ENCODE measurements at regions not wholly inside any gene's neighbourhood (a gene's known extent, or its start where the extent isn't known, plus 50 kb on each side); places are given as distances from the start of the nearest gene placed in this dataset.

DNA sequence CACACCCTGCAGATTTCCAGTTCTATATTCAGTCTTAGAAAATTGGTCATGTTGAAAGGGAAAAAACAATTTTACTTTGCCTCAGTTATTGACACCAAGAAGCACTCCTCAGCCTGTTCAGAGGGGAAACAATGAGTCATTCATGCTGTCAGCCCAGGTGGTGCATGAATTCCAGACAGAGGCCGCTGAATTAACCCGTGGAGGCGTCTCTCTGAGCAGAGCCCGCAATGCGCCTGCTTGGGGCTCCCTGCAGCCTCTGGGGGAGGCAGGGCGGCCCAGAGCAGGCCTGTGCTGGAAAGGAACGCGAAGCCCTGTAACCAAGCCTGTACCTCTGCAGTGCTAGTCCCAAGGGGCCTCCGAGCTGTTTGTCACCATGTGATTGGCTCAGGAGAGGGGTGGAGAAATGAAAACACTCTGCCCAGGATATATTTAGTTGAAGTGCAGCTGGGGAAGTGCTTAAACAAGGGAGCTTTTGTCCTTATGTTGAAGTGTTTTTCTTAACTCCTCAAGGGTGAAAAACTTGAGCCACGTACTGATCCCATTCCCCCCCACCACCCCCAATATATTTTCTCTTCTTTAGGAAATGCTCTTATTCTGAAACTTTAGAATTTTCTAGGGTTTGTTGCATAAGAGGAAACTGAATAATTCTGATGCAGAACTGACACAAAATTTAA lies 68.3 kb upstream of the CHD2 start (continued):
- TF ChIP-seq, protein P1, sequence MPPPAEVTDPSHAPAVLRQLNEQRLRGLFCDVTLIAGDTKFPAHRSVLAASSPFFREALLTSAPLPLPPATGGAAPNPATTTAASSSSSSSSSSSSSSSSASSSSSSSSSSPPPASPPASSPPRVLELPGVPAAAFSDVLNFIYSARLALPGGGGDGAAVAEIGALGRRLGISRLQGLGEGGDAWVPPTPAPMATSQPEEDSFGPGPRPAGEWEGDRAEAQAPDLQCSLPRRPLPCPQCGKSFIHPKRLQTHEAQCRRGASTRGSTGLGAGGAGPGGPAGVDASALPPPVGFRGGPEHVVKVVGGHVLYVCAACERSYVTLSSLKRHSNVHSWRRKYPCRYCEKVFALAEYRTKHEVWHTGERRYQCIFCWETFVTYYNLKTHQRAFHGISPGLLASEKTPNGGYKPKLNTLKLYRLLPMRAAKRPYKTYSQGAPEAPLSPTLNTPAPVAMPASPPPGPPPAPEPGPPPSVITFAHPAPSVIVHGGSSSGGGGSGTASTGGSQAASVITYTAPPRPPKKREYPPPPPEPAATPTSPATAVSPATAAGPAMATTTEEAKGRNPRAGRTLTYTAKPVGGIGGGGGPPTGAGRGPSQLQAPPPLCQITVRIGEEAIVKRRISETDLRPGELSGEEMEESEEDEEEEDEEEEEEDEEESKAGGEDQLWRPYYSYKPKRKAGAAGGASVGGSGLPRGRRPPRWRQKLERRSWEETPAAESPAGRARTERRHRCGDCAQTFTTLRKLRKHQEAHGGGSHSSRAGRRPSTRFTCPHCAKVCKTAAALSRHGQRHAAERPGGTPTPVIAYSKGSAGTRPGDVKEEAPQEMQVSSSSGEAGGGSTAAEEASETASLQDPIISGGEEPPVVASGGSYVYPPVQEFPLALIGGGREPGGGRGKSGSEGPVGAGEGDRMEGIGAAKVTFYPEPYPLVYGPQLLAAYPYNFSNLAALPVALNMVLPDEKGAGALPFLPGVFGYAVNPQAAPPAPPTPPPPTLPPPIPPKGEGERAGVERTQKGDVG (CRISPR knock-in tag; IDR thresholded peaks at IDR 0.05; ENCODE audit: borderline replicate concordance), result peak; percentile 47; the same call in 1 of the 2 replicates
- TF ChIP-seq ETV5 (CRISPR knock-in tag; IDR thresholded peaks at IDR 0.05; ENCODE audit: borderline replicate concordance) (peak; percentile 38; the same call in 1 of the 2 replicates), SAFB2 (CRISPR knock-in tag; IDR thresholded peaks at IDR 0.05; ENCODE audit: borderline replicate concordance, low read depth) (no peak), STAG1 (CRISPR knock-in tag; IDR thresholded peaks at IDR 0.05) (peak; percentile 17), PPARG (CRISPR knock-in tag; conservative IDR thresholded peaks at IDR 0.05) (peak; percentile 30; the same call in 1 of the 2 replicates), ZNF598 (CRISPR knock-in tag; IDR thresholded peaks at IDR 0.05; ENCODE audit: borderline replicate concordance) (no peak), ZBTB42 (CRISPR knock-in tag; IDR thresholded peaks at IDR 0.05) (no peak), TAF15 (IDR thresholded peaks at IDR 0.05; ENCODE audit: low read depth, low read length, poor library complexity, severe bottlenecking) (no peak), FOXO1 (CRISPR knock-in tag; IDR thresholded peaks at IDR 0.05) (no peak; the same call in 1 of the 2 replicates), RXRB (CRISPR knock-in tag; IDR thresholded peaks at IDR 0.05; ENCODE audit: borderline replicate concordance) (peak; percentile 55; the same call in 1 of the 2 replicates), PCBP2 (optimal IDR thresholded peaks at IDR 0.05; ENCODE audit: low read depth, low read length, poor library complexity, severe bottlenecking) (no peak), MAZ (IDR thresholded peaks at IDR 0.05; ENCODE audit: borderline replicate concordance, low read depth, low read length) (peak; percentile 62; the same call in 1 of the 2 replicates), MAZ (CRISPR knock-in tag; IDR thresholded peaks at IDR 0.05; ENCODE audit: low read depth) (no peak), ZNF543 (CRISPR knock-in tag; IDR thresholded peaks at IDR 0.05) (peak; percentile 87), ZNF546 (CRISPR knock-in tag; conservative IDR thresholded peaks at IDR 0.05) (no peak), ZSCAN31 (CRISPR knock-in tag; IDR thresholded peaks at IDR 0.05; ENCODE audit: low read depth) (peak; percentile 65), ARNT2 (CRISPR knock-in tag; IDR thresholded peaks at IDR 0.05; ENCODE audit: low read depth) (0 out of 2 replicates have a peak, but pooled peaks have one; percentile 45), EZH2 (conservative IDR thresholded peaks at IDR 0.05; ENCODE audit: low read depth, low read length) (no peak), KLF11 (CRISPR knock-in tag; IDR thresholded peaks at IDR 0.05) (no peak)
- TF ChIP-seq, protein P2, sequence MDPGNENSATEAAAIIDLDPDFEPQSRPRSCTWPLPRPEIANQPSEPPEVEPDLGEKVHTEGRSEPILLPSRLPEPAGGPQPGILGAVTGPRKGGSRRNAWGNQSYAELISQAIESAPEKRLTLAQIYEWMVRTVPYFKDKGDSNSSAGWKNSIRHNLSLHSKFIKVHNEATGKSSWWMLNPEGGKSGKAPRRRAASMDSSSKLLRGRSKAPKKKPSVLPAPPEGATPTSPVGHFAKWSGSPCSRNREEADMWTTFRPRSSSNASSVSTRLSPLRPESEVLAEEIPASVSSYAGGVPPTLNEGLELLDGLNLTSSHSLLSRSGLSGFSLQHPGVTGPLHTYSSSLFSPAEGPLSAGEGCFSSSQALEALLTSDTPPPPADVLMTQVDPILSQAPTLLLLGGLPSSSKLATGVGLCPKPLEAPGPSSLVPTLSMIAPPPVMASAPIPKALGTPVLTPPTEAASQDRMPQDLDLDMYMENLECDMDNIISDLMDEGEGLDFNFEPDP (CRISPR knock-in tag; conservative IDR thresholded peaks at IDR 0.05), result no peak
- TF ChIP-seq, protein P3, sequence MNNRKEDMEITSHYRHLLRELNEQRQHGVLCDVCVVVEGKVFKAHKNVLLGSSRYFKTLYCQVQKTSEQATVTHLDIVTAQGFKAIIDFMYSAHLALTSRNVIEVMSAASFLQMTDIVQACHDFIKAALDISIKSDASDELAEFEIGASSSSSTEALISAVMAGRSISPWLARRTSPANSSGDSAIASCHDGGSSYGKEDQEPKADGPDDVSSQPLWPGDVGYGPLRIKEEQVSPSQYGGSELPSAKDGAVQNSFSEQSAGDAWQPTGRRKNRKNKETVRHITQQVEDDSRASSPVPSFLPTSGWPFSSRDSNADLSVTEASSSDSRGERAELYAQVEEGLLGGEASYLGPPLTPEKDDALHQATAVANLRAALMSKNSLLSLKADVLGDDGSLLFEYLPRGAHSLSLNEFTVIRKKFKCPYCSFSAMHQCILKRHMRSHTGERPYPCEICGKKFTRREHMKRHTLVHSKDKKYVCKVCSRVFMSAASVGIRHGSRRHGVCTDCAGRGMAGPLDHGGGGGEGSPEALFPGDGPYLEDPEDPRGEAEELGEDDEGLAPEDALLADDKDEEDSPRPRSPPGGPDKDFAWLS (CRISPR knock-in tag; IDR thresholded peaks at IDR 0.05; ENCODE audit: borderline replicate concordance), result no peak
- TF ChIP-seq, protein P4, sequence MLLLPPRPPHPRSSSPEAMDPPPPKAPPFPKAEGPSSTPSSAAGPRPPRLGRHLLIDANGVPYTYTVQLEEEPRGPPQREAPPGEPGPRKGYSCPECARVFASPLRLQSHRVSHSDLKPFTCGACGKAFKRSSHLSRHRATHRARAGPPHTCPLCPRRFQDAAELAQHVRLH (CRISPR knock-in tag; IDR thresholded peaks at IDR 0.05; ENCODE audit: borderline replicate concordance, low read depth), result peak; percentile 83; the same call in 1 of the 2 replicates
